ENCODE measurements at regions not wholly inside any gene's neighbourhood (a gene's known extent, or its start where the extent isn't known, plus 50 kb on each side); places are given as distances from the start of the nearest gene placed in this dataset.

DNA sequence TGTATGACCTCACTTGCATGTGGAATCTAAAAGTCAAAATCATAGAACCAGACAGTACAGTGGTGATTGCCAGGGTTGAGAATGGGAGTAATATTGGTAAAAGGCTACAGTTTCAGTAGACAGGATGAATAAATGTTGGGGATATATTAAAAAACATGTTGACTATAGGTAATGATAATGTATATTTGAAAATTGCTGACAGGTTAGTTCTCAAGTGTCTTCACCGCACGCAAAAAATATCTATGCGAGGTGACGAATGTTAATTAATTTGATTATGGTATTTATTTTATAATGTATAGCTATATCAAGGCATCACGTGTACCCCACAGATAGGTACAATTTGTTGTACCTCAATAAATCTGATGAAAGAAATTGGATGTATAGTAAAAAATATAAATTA lies 909.6 kb upstream of the NDST4 start:
- Histone ChIP-seq H3K4me1 (no peaks in the 10 kb centered on the region), H3K9me3 (peaks cover 0 to 4% of the 10 kb centered on the region in 2 donors), H3K27ac (no peak overlapping the region), H3K27me3 (no peaks in the 10 kb centered on the region), H3K4me3 (no peak overlapping the region), H3K36me3 (no peaks in the 10 kb centered on the region)
- no peak for DNase-seq
- TF ChIP-seq CTCF (IDR thresholded peaks at IDR 0.05) (no peak), POLR2A (IDR thresholded peaks at IDR 0.05) (no peak)
- intact Hi-C loops (cut with DNase I; ENCODE audit: low total_unique reads) = no loop called here

DNA sequence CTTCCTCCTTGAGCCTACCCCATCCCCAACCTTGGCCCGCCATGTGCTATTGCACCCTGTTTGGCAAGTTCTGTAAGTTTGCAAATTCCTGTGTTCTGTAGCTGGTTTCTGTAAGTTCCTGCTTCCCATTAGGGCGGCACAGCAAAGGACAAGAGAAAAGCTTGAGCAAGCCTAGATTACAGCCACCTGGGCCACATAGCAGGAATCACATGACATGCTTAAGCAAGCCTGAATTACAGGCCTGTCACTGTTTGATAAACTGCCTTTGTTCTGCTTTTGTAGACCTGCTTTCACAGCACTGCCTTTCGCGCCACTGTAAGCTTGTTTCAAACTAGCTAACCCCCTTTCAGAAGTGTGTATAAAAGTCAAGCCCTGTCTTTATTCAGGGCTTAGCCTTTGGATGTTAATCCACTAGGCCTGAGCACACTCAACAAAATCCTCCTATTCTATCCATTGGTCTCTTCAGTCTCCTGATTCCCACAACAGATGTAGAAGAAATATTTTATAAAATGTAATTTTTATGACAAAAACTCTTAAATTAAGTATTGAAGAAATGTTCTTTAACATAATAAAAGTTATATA lies 906.8 kb upstream of the NDST4 start:
- Histone ChIP-seq H3K27me3 (no peaks in the 10 kb centered on the region), H3K36me3 (no peaks in the 10 kb centered on the region), H3K9me3 (peaks cover 0 to 4% of the 10 kb centered on the region in 2 donors), H3K4me1 (no peaks in the 10 kb centered on the region), H3K4me3 (no peak overlapping the region), H3K27ac (no peak overlapping the region)
- TF ChIP-seq POLR2A (IDR thresholded peaks at IDR 0.05) (no peak), CTCF (IDR thresholded peaks at IDR 0.05) (no peak)
- intact Hi-C loops (cut with DNase I; ENCODE audit: low total_unique reads) = no loop called here
- no peak for DNase-seq

- TF ChIP-seq POLR2A (IDR thresholded peaks at IDR 0.05) (no peak), CTCF (IDR thresholded peaks at IDR 0.05) (no peak)
- intact Hi-C loops (cut with DNase I; ENCODE audit: low total_unique reads) = no loop called here
- H3K27me3 ChIP-seq = no peaks in the 10 kb centered on the region
- no peak overlapping the region for H3K27ac ChIP-seq
- H3K4me1 ChIP-seq = no peaks in the 10 kb centered on the region
- no peak for DNase-seq
- H3K9me3 ChIP-seq = peaks cover 0 to 4% of the 10 kb centered on the region in 2 donors
- H3K4me3 ChIP-seq = no peak overlapping the region
- no peaks in the 10 kb centered on the region for H3K36me3 ChIP-seq
These were observed 905.4 kb upstream of the NDST4 start for GRCh38 chr4:116018831-116019230.

GRCh38 chr4:116016201-116016600 lies 902.8 kb upstream of the NDST4 start:
- Histone ChIP-seq H3K27ac (no peak overlapping the region), H3K4me3 (no peak overlapping the region), H3K36me3 (no peaks in the 10 kb centered on the region), H3K27me3 (no peaks in the 10 kb centered on the region), H3K9me3 (peaks cover 0 to 4% of the 10 kb centered on the region in 2 donors), H3K4me1 (no peaks in the 10 kb centered on the region)
- TF ChIP-seq POLR2A (IDR thresholded peaks at IDR 0.05) (no peak), CTCF (IDR thresholded peaks at IDR 0.05) (no peak)
- intact Hi-C loops (cut with DNase I; ENCODE audit: low total_unique reads) = no loop called here
- DNase-seq = no peak

DNA sequence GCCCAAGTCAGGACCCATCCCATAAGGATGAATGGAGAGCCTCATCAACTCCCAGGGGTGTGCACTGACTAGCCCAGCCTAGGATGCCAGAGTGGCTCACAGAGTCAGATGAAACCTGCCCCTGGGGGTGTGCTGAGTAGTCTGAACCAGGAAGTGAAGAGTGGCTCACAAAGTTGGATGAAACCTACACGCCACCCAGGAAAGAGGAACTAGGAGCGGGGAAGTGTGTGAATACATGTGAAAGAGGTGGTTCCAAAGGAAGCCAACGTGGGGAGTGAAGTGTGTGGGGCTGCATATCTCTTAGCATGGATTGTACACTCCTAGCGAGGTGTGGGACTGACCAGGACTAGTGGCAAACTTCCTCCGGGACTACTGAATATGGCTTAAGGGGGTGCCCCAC lies 902.1 kb upstream of the NDST4 start:
- intact Hi-C loops (cut with DNase I; ENCODE audit: low total_unique reads) = no loop called here
- no peaks in the 10 kb centered on the region for H3K36me3 ChIP-seq
- H3K27me3 ChIP-seq = no peaks in the 10 kb centered on the region
- no peaks in the 10 kb centered on the region for H3K4me1 ChIP-seq
- no peak for DNase-seq
- H3K27ac ChIP-seq = no peak overlapping the region
- no peak overlapping the region for H3K4me3 ChIP-seq
- peaks cover 0 to 4% of the 10 kb centered on the region in 2 donors for H3K9me3 ChIP-seq
- TF ChIP-seq POLR2A (IDR thresholded peaks at IDR 0.05) (no peak), CTCF (IDR thresholded peaks at IDR 0.05) (no peak)
